Tibial artery (tissue), 4 donors: ENCODE measurements at regions not wholly inside any gene's neighbourhood (a gene's known extent, or its start where the extent isn't known, plus 50 kb on each side); places are given as distances from the start of the nearest gene placed in this dataset.

Experiments
- DNase-seq, 2 donors: peaks; one replicate each; pipeline ENCODE4 v3.0.0-alpha.2; 2019
- H3K27ac ChIP-seq, 2 donors: fragments of 200-600 bp; sonication (generic) in 1 of 2; 1 replicate in 1 of 2; 2 replicates in 1 of 2; pipeline ENCODE4 v1.5.1; 2018 to 2019; ENCODE audit warnings: mild to moderate bottlenecking in 1 of 2
- H3K27me3 ChIP-seq, 2 donors: fragments of 200-600 bp; sonication (generic) in 1 of 2; one replicate each; pipeline versions ENCODE4 v1.5.1 to v1.6.0; 2016 to 2019
- H3K36me3 ChIP-seq, 3 donors: fragments of 200-600 bp; sonication (generic) in 2 of 3; one replicate each; pipeline ENCODE4 v1.5.1; 2016 to 2019; ENCODE audit warnings: mild to moderate bottlenecking in 2 of 3
- H3K4me1 ChIP-seq, 4 donors: fragments of 200-600 bp; sonication (generic) in 2 of 4; 1 replicate in 3 of 4; 2 replicates in 1 of 4; pipeline ENCODE4 v1.5.1; 2016 to 2019
- H3K4me3 ChIP-seq, 2 donors: fragments of 200-600 bp; sonication (generic) in 1 of 2; 1 replicate in 1 of 2; 2 replicates in 1 of 2; pipeline ENCODE4 v1.5.1; 2018 to 2019; ENCODE audit warnings: mild to moderate bottlenecking in 2 of 2
- H3K9me3 ChIP-seq, 3 donors: fragments of 200-600 bp; sonication (generic) in 1 of 3; one replicate each; pipeline ENCODE4 v1.5.1; 2016 to 2019
- CTCF ChIP-seq, 2 experiments: fragments of 200-600 bp in 1 of 2; fragments of 450-650 bp in 1 of 2; IDR thresholded peaks; one replicate each; pipeline ENCODE4 v1.5.1; 2017 to 2019; ENCODE audit warnings: antibody characterized with exemption in 2 of 2, mild to moderate bottlenecking in 1 of 2, moderate library complexity in 1 of 2
- intact Hi-C: fragments of 100-400 bp; cut with DNase I; formaldehyde crosslinking; loops from one replicate; pipeline ENCODE4 v1.15.0; 2023; ENCODE audit warnings: low total_unique reads

DNA sequence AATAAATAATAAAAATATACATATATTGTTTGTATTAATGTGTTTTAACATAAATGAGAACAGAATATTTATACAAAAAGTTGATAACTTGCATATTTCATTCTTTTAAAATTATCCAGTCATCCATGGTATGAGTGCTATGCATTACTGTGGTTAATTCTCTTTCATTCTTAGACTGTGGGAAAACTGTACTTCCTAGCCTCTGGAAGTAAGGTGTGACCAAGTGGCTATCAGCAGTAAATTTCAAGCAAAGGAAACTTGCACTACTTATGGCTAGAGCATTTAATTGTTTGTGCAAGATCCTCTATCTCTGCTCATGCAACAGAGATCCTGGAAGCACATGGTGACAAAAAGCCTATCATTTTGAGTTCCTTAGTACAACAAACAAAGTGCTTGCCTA is 1054.5 kb upstream of the PABPC4L start:
- H3K36me3 ChIP-seq, result no peaks in the 10 kb centered on the region
- intact Hi-C loops, result no loop called here
- TF ChIP-seq CTCF (IDR thresholded peaks at IDR 0.05), result no peak
- no peaks in the 10 kb centered on the region for H3K9me3 ChIP-seq
- no peaks in the 10 kb centered on the region for H3K27me3 ChIP-seq
- no peak overlapping the region for H3K27ac ChIP-seq
- no peak overlapping the region for H3K4me3 ChIP-seq
- DNase-seq, result no peak
- no peaks in the 10 kb centered on the region for H3K4me1 ChIP-seq

DNA sequence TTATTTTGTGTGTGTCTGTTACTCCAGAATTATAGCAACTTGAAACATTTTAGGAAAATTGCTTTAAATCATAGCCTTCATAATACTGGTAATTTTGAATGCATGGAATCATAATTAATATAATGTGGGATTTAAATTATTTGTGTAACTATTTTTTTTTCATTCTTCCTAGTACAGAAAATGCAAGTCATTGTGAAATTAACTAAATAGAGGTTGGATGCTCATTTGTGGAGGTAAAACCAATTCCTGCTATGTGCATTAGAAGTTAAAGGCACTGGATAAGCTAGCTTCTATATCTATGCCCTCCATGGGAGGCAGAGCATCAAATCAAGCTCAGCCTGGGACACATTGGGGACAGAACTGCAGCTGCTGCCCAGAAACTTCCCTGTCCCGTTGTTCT is 1048.5 kb upstream of the PABPC4L start:
- no peak overlapping the region for H3K27ac ChIP-seq
- H3K4me3 ChIP-seq, result no peak overlapping the region
- no peak for TF ChIP-seq CTCF (IDR thresholded peaks at IDR 0.05)
- intact Hi-C loops, result no loop called here
- H3K27me3 ChIP-seq, result no peaks in the 10 kb centered on the region
- no peak for DNase-seq
- no peaks in the 10 kb centered on the region for H3K4me1 ChIP-seq
- no peaks in the 10 kb centered on the region for H3K36me3 ChIP-seq
- no peaks in the 10 kb centered on the region for H3K9me3 ChIP-seq

- no peaks in the 10 kb centered on the region for H3K9me3 ChIP-seq
- H3K36me3 ChIP-seq, result no peaks in the 10 kb centered on the region
- no peaks in the 10 kb centered on the region for H3K4me1 ChIP-seq
- no peaks in the 10 kb centered on the region for H3K27me3 ChIP-seq
- intact Hi-C loops, result no loop called here
- TF ChIP-seq CTCF (IDR thresholded peaks at IDR 0.05), result no peak
- DNase-seq, result no peak
- no peak overlapping the region for H3K27ac ChIP-seq
- H3K4me3 ChIP-seq, result no peak overlapping the region
Measured at GRCh38 chr4:135249024-135249423, 1047.4 kb upstream of the PABPC4L start.

DNA sequence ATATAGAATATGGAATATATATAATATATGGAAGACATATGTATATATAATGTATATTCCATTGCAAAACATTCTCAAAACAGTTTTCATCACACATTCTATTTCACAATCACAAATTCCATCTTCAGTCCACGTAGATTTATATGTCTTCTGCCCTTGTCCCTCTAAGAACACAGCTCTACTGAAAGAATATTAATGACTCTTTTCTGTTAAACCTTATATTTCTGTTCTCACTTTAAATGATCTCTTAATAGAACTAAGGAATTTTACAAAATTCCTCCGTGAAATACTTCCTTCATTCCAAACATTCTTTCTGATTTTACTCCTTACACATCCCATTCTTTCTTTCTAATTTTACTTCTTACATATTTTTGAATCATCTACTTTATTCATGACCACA is 1043.1 kb upstream of the PABPC4L start:
- no peak for DNase-seq
- Histone ChIP-seq H3K27me3 (no peaks in the 10 kb centered on the region), H3K36me3 (no peaks in the 10 kb centered on the region), H3K9me3 (no peaks in the 10 kb centered on the region), H3K4me1 (no peaks in the 10 kb centered on the region), H3K4me3 (no peak overlapping the region), H3K27ac (no peak overlapping the region)
- TF ChIP-seq CTCF (IDR thresholded peaks at IDR 0.05), result no peak
- intact Hi-C loops, result no loop called here

GRCh38 chr4:135244056-135244455 is 1042.5 kb upstream of the PABPC4L start:
- no peaks in the 10 kb centered on the region for H3K4me1 ChIP-seq
- intact Hi-C loops, result no loop called here
- no peaks in the 10 kb centered on the region for H3K27me3 ChIP-seq
- no peak overlapping the region for H3K4me3 ChIP-seq
- DNase-seq, result no peak
- no peaks in the 10 kb centered on the region for H3K36me3 ChIP-seq
- H3K9me3 ChIP-seq, result no peaks in the 10 kb centered on the region
- no peak for TF ChIP-seq CTCF (IDR thresholded peaks at IDR 0.05)
- H3K27ac ChIP-seq, result no peak overlapping the region

DNA sequence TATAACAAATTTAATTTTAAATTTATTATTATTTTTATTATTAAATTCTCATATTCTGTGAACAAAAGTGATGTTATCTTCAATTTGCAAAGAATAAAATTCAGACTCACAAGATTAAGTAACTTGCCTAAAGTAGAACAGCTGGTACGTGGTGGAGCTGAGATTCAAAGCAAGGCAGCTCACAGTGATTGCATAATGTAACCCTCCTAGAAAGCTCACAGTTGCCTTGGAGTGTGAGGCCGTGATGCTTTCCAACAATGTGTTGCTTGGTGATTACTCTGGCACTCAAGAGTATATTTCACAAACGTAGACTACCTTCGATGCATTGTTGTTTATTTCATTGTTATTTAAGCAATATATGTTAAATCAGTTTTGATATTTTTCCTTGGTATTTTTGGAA is 1039.2 kb upstream of the PABPC4L start:
- Histone ChIP-seq H3K4me3 (no peak overlapping the region), H3K9me3 (no peaks in the 10 kb centered on the region), H3K27me3 (no peaks in the 10 kb centered on the region), H3K4me1 (no peaks in the 10 kb centered on the region), H3K27ac (no peak overlapping the region), H3K36me3 (no peaks in the 10 kb centered on the region)
- DNase-seq, result no peak
- intact Hi-C loops, result no loop called here
- TF ChIP-seq CTCF (IDR thresholded peaks at IDR 0.05), result no peak
